SK-N-SH treated with all-trans-retinoic acid at 6 μM for 48 hours (cell line): ENCODE measurements at regions not wholly inside any gene's neighbourhood (a gene's known extent, or its start where the extent isn't known, plus 50 kb on each side); places are given as distances from the start of the nearest gene placed in this dataset.

Experiments used
- ARNTL ChIP-seq: fragments of 450-650 bp; formaldehyde crosslinking; IDR thresholded peaks from 2 replicates; pipeline ENCODE4 v1.5.0; 2020; ENCODE audit warnings: low read depth, mild to moderate bottlenecking, moderate library complexity, borderline replicate concordance
- BACH2 ChIP-seq: fragments of 250-450 bp; sonication (Bioruptor Pico); IDR thresholded peaks from 2 replicates; pipeline ENCODE4 v1.9.0; 2021; ENCODE audit warnings: mild to moderate bottlenecking, borderline replicate concordance
- CREB5 ChIP-seq: fragments of 250-450 bp; sonication (Bioruptor Pico); IDR thresholded peaks from 2 replicates; pipeline ENCODE4 v1.5.1; 2020; ENCODE audit warnings: low read depth, mild to moderate bottlenecking, moderate library complexity
- CSDC2 ChIP-seq: fragments of 250-450 bp; sonication (Bioruptor Pico); IDR thresholded peaks from 2 replicates; pipeline ENCODE4 v1.5.0; 2020; ENCODE audit warnings: mild to moderate bottlenecking, moderate library complexity
- GLIS3 ChIP-seq: fragments of 250-450 bp; sonication (Bioruptor Pico); IDR thresholded peaks from 2 replicates; pipeline ENCODE4 v1.5.0; 2020; ENCODE audit warnings: mild to moderate bottlenecking, moderate library complexity
- ISL1 ChIP-seq: fragments of 250-450 bp; sonication (Bioruptor Pico); IDR thresholded peaks from 2 replicates; pipeline ENCODE4 v2.1.2; 2022; ENCODE audit warnings: mild to moderate bottlenecking, moderate library complexity
- PATZ1 ChIP-seq: fragments of 250-450 bp; sonication (Bioruptor Pico); IDR thresholded peaks from 2 replicates; pipeline ENCODE4 v1.8.0; 2020; ENCODE audit warnings: mild to moderate bottlenecking, moderate library complexity, borderline replicate concordance
- POU6F1 ChIP-seq: fragments of 250-450 bp; sonication (Bioruptor Pico); IDR thresholded peaks from 2 replicates; pipeline ENCODE4 v1.8.0; 2021; ENCODE audit warnings: low read depth, mild to moderate bottlenecking, moderate library complexity, borderline replicate concordance
- SNAI2 ChIP-seq: fragments of 250-450 bp; sonication (Bioruptor Pico); IDR thresholded peaks from 2 replicates; pipeline ENCODE4 v1.5.0; 2020; ENCODE audit warnings: mild to moderate bottlenecking, moderate library complexity
- TCF4 ChIP-seq: fragments of 250-450 bp; sonication (Bioruptor Pico); IDR thresholded peaks from 2 replicates; pipeline ENCODE4 v1.8.0; 2021; ENCODE audit warnings: mild to moderate bottlenecking, moderate library complexity, borderline replicate concordance
- TSHZ2 ChIP-seq: fragments of 250-450 bp; sonication (Bioruptor Pico); IDR thresholded peaks from 2 replicates; pipeline ENCODE4 v1.5.0; 2020; ENCODE audit warnings: mild to moderate bottlenecking, moderate library complexity
- ZFP3 ChIP-seq: fragments of 250-450 bp; sonication (Bioruptor Pico); IDR thresholded peaks from 2 replicates; pipeline ENCODE4 v1.5.0; 2020; ENCODE audit warnings: mild to moderate bottlenecking, moderate library complexity

GRCh38 chr11:42410251-42410955 lies 901.4 kb upstream of the API5 start:
- TF ChIP-seq SNAI2 (no peak), GLIS3 (CRISPR knock-in tag) (no peak), POU6F1 (CRISPR knock-in tag) (no peak), ARNTL (no peak), CREB5 (CRISPR knock-in tag) (no peak), CSDC2 (CRISPR knock-in tag) (no peak), TSHZ2 (CRISPR knock-in tag) (no peak), TCF4 (no peak), ISL1 (CRISPR knock-in tag) (no peak), PATZ1 (CRISPR knock-in tag) (no peak), ZFP3 (CRISPR knock-in tag) (no peak), BACH2 (no peak)
